K562 (cell line): ENCODE measurements at regions not wholly inside any gene's neighbourhood (a gene's known extent, or its start where the extent isn't known, plus 50 kb on each side); places are given as distances from the start of the nearest gene placed in this dataset.

Experiments used
- ATAC-seq: fragments of 200-7000 bp; cut with Tn5 transposase; 3 replicates; pipeline ENCODE4 v1.9.1; 2020; ENCODE audit warnings: moderate library complexity
- BruUV-seq: library from RNA; stranded (reverse); fragments of 400-500 nt; replicated peaks from 2 replicates; lab custom pipeline; 2021; lab: Mats Ljungman, UMichigan
- CTCF ChIA-PET: fragments of 300-600 bp; formaldehyde crosslinking; extraction: SDS; loops from one replicate; lab custom pipeline; 2021; ENCODE audit warnings: low intra/inter-chr PET ratio; lab: Yijun Ruan, JAX
- POLR2A ChIA-PET: fragments of 300-600, 350-650 bp; sonication (Branson Sonifier 250); formaldehyde crosslinking; extraction: SDS; loops from one replicate; lab custom pipeline; 2021; ENCODE audit warnings: antibody characterized with exemption, inconsistent platforms; lab: Yijun Ruan, JAX
- DNase-seq, 4 experiments: peaks; one replicate each; pipeline versions ENCODE4 v3.0.0 to v3.0.0-alpha.2; 2011 to 2018; ENCODE audit warnings: low spot score in 3 of 4, mixed read lengths in 3 of 4; ENCODE audit errors: extremely low read depth in 1 of 4
- FAIRE-seq: peaks from 2 replicates; lab custom pipeline; 2011; peaks lifted over from hg19 to GRCh38; lab: Jason Lieb, UNC
- H2AFZ ChIP-seq: 2 replicates; pipeline ENCODE4 v1.6.0; 2011; ENCODE audit warnings: low read depth, low read length, control low read depth, inconsistent platforms
- H3K27ac ChIP-seq: fragments of 200-600 bp; 3 replicates; pipeline ENCODE4 v1.8.0; 2011; ENCODE audit warnings: low read depth, mild to moderate bottlenecking, control low read depth, inconsistent platforms, low read length, moderate library complexity, mixed read lengths; ENCODE audit errors: extremely low read depth
- H3K27me3 ChIP-seq, 2 experiments: fragments of 300-600 bp in 1 of 2; 2 replicates in 1 of 2; 3 replicates in 1 of 2; pipeline versions ENCODE4 v1.6.0 to v1.8.0; 2011; ENCODE audit warnings: inconsistent platforms in 2 of 2, low read length in 2 of 2, mild to moderate bottlenecking in 1 of 2, mixed read lengths in 1 of 2, moderate library complexity in 1 of 2; ENCODE audit not compliant: control insufficient read depth in 2 of 2, insufficient read depth in 2 of 2
- H3K36me3 ChIP-seq: fragments of 300-600 bp; 3 replicates; pipeline ENCODE4 v1.8.0; 2011; ENCODE audit warnings: mild to moderate bottlenecking, low read length, inconsistent platforms; ENCODE audit not compliant: control insufficient read depth, insufficient read depth
- H3K4me1 ChIP-seq, 2 experiments: fragments of 200-600 bp in 1 of 2; replicated peaks in 1 of 2; 2 replicates in 1 of 2; 3 replicates in 1 of 2; pipeline versions ENCODE4 v1.5.1 to v1.8.0; 2011; ENCODE audit warnings: inconsistent platforms in 2 of 2, low read length in 2 of 2, mild to moderate bottlenecking in 1 of 2, mixed read lengths in 1 of 2, moderate library complexity in 1 of 2; ENCODE audit not compliant: control insufficient read depth in 2 of 2, insufficient read depth in 2 of 2
- H3K4me2 ChIP-seq: 2 replicates; pipeline ENCODE4 v1.6.1; 2011; ENCODE audit warnings: low read length, control low read depth, inconsistent platforms, mixed read lengths; ENCODE audit not compliant: insufficient read depth
- H3K4me3 ChIP-seq: fragments of 200-600 bp; sonication (generic), shearing (Covaris generic); 2 replicates; pipeline ENCODE4 v1.5.1; 2016; ENCODE audit warnings: control low read depth, inconsistent platforms
- H3K79me2 ChIP-seq: fragments of 200-600 bp; 3 replicates; pipeline ENCODE4 v1.8.0; 2011; ENCODE audit warnings: low read length, inconsistent platforms; ENCODE audit not compliant: control insufficient read depth, insufficient read depth
- H3K9ac ChIP-seq, 2 experiments: 2 replicates each; pipeline versions ENCODE4 v1.6.0 to v1.6.1; 2011; ENCODE audit warnings: low read depth in 2 of 2, low read length in 2 of 2, control low read depth in 1 of 2, inconsistent platforms in 1 of 2, mild to moderate bottlenecking in 1 of 2, mixed read lengths in 1 of 2; ENCODE audit not compliant: insufficient read depth in 1 of 2
- H3K9me1 ChIP-seq: one replicate; pipeline ENCODE4 v1.6.0; 2011; ENCODE audit warnings: inconsistent platforms, mild to moderate bottlenecking, low read length, moderate library complexity; ENCODE audit not compliant: control insufficient read depth, insufficient read depth
- H3K9me3 ChIP-seq: replicated peaks from 2 replicates; pipeline ENCODE4 v1.5.1; 2011; ENCODE audit warnings: low read depth, low read length, inconsistent platforms; ENCODE audit not compliant: control insufficient read depth, insufficient read depth
- H4K20me1 ChIP-seq: replicated peaks from 2 replicates; pipeline ENCODE4 v1.6.1; 2011; ENCODE audit warnings: low read length, inconsistent platforms, mixed read lengths; ENCODE audit not compliant: control insufficient read depth, insufficient read depth
- BRF2 ChIP-seq: IDR thresholded peaks from 3 replicates; pipeline ENCODE4 v1.6.1; 2011; ENCODE audit warnings: borderline replicate concordance, mild to moderate bottlenecking; ENCODE audit not compliant: insufficient read length, insufficient read depth
- CC2D1A ChIP-seq: fragments of 450-650 bp; IDR thresholded peaks from 2 replicates; pipeline ENCODE4 v1.6.1; 2017; ENCODE audit warnings: mild to moderate bottlenecking
- E2F3 ChIP-seq: fragments of 250-450 bp; sonication (Bioruptor Pico); IDR thresholded peaks from 2 replicates; pipeline ENCODE4 v1.4.0; 2020; ENCODE audit warnings: mild to moderate bottlenecking
- NFE2 ChIP-seq: IDR thresholded peaks from 2 replicates; pipeline ENCODE4 v1.6.1; 2014; ENCODE audit warnings: antibody characterized with exemption, low read depth
- PML ChIP-seq: IDR thresholded peaks from 2 replicates; pipeline ENCODE4 v1.6.1; 2012; ENCODE audit warnings: low read length, inconsistent platforms
- RBM39 ChIP-seq: fragments of 200-400 bp; formaldehyde crosslinking; optimal IDR thresholded peaks from 2 replicates; pipeline ENCODE3; 2018; ENCODE audit warnings: low read depth, low read length
- SMC3 ChIP-seq: conservative IDR thresholded peaks from 2 replicates; pipeline ENCODE4 v1.6.1; 2011; ENCODE audit warnings: low read depth, low read length, improper control_type of control experiment; ENCODE audit not compliant: insufficient read depth
- TAF15 ChIP-seq: fragments of 200-400 bp; formaldehyde crosslinking; IDR thresholded peaks from 2 replicates; pipeline ENCODE4 v1.6.1; 2017; ENCODE audit warnings: mild to moderate bottlenecking, low read depth, low read length, moderate library complexity
- USF1 ChIP-seq: sonication (generic); formaldehyde crosslinking; IDR thresholded peaks from 2 replicates; pipeline ENCODE4 v1.9.0; 2022; ENCODE audit warnings: mild to moderate bottlenecking, missing genetic modification reagents
- ZNF76 ChIP-seq: fragments of 250-450 bp; sonication (Bioruptor Pico); IDR thresholded peaks from 2 replicates; pipeline ENCODE4 v1.4.0; 2020; ENCODE audit warnings: mild to moderate bottlenecking, moderate library complexity, borderline replicate concordance
- WGBS: fragments of 100-300 bp; shearing (Covaris generic); methylation state at CpG from one replicate; pipeline ENCODE4 v1.1.6; 2016; ENCODE audit warnings: low coverage, mixed read lengths; ENCODE audit not compliant: insufficient coverage; ENCODE audit errors: missing lambda C conversion rate; 5-methylcytosine and 5-hydroxymethylcytosine counted together
- in situ Hi-C: fragments of 300-500 bp; cut with MboI; formaldehyde crosslinking; loops from 4 replicates; pipeline ENCODE4 v1.15.0; 2018; ENCODE audit warnings: inconsistent platforms, mixed read lengths
- intact Hi-C: fragments of 100-400 bp; cut with micrococcal nuclease; formaldehyde crosslinking; loops from 2 replicates; pipeline ENCODE4 v1.14.2; 2022

- TF ChIP-seq RBM39 = no peak
- no peak for TF ChIP-seq E2F3 (CRISPR knock-in tag)
Measured at GRCh38 chr16:85303354-85303883, 191.1 kb upstream of the CIBAR2 start (continued).

GRCh38 chr16:85304337-85304736 is 192.1 kb upstream of the CIBAR2 start:
- Histone ChIP-seq H3K4me3 (no peak overlapping the region), H4K20me1 (peaks cover 14% of the 10 kb centered on the region; the same call in 1 of the 2 replicates), H3K79me2 (peaks cover 28% of the 10 kb centered on the region; the same call in 2 of the 3 replicates), H3K27me3 (no peaks in the 10 kb centered on the region), H3K27ac (no peak overlapping the region), H3K9me1 (peaks cover 6% of the 10 kb centered on the region), H3K9me3 (no peaks in the 10 kb centered on the region), H2AFZ (no peak overlapping the region), H3K36me3 (no peaks in the 10 kb centered on the region), H3K4me2 (no peak overlapping the region), H3K4me1 (peaks cover 55 to 83% of the 10 kb centered on the region in 2 experiments), H3K9ac (peak overlapping the region; percentile 19 to 64; a peak in 2 of 4 replicates)
- ChIA-PET CTCF (no interaction called here), POLR2A (interaction anchor here (0.6 to 6.9 kb wide), 3 partner anchors 10 to 127 kb away, joined by 3 to 60 read pairs (median 5); no protein-coding TSS in a partner anchor)
- 84% methylated on average over 7 of the region's 9 CpGs for WGBS
- in situ Hi-C loops = no loop called here
- BruUV-seq = no TSS peak
- intact Hi-C loops = loop anchor here (5.0 to 10.0 kb wide), 2 partner anchors 43 to 310 kb away; partner anchors contain the start of gene GSE1
- no peak for DNase-seq
- no peak for FAIRE-seq
- no peak for ATAC-seq
- TF ChIP-seq NFE2 = no peak
- TF ChIP-seq CC2D1A = no peak
- TF ChIP-seq TAF15 = no peak
- no peak for TF ChIP-seq PML
- TF ChIP-seq BRF2 = no peak
- TF ChIP-seq USF1 (CRISPR knock-in tag) = no peak
- TF ChIP-seq SMC3 = no peak
- no peak for TF ChIP-seq ZNF76 (CRISPR knock-in tag)
